ENCODE measurements at regions not wholly inside any gene's neighbourhood (a gene's known extent, or its start where the extent isn't known, plus 50 kb on each side); places are given as distances from the start of the nearest gene placed in this dataset.

- no peak for TF ChIP-seq CHD1 (IDR thresholded peaks at IDR 0.05; ENCODE audit: low read depth, low read length)
Observed at GRCh38 chr4:7137326-7138200, 54.8 kb upstream of the SORCS2 start (continued).

GRCh38 chr4:7136351-7136750 is 56.0 kb upstream of the SORCS2 start:
- H3K4me1 ChIP-seq (ENCODE audit: control insufficient read depth, insufficient read depth, low read length): peaks cover 8% of the 10 kb centered on the region; the same call in 1 of the 2 replicates
- no peak overlapping the region for H2BK5ac ChIP-seq (ENCODE audit: low read depth, low read length, poor library complexity, severe bottlenecking)
- H2AK9ac ChIP-seq (replicated peaks; ENCODE audit: low read depth, low read length, poor library complexity): no peak overlapping the region
- no TSS peak for BruUV-seq (replicated peaks)
- H4K20me1 ChIP-seq (ENCODE audit: insufficient read depth, low read length): peaks cover 3% of the 10 kb centered on the region
- no peak overlapping the region for H3K14ac ChIP-seq (replicated peaks; ENCODE audit: low read depth, low read length)
- POLR2A ChIA-PET (ENCODE audit: unreplicated experiment): no interaction called here
- TF ChIP-seq MXI1 (IDR thresholded peaks at IDR 0.05; ENCODE audit: borderline replicate concordance, low read depth, low read length): no peak
- no peak for TF ChIP-seq MAZ (IDR thresholded peaks at IDR 0.05; ENCODE audit: borderline replicate concordance, low read depth, low read length)
- TF ChIP-seq SMC3 (IDR thresholded peaks at IDR 0.05; ENCODE audit: low read depth, low read length): no peak
- TF ChIP-seq CTCF (conservative IDR thresholded peaks at IDR 0.05; ENCODE audit: low read depth, low read length): no peak
- TF ChIP-seq FOS (IDR thresholded peaks at IDR 0.05; ENCODE audit: low read depth, low read length): no peak
- TF ChIP-seq MAFK (IDR thresholded peaks at IDR 0.05; ENCODE audit: low read depth, low read length): no peak
- no peak for TF ChIP-seq RCOR1 (IDR thresholded peaks at IDR 0.05; ENCODE audit: insufficient replicate concordance, low read length)
- no peak for TF ChIP-seq RFX5 (IDR thresholded peaks at IDR 0.05; ENCODE audit: low read depth, low read length)
- peaks cover 14% of the 10 kb centered on the region; the same call in 1 of the 2 replicates for H3K27me3 ChIP-seq (ENCODE audit: control insufficient read depth, insufficient read depth, low read length)
- no peak overlapping the region for H3K23ac ChIP-seq (ENCODE audit: low read depth, low read length)
- H3K9me1 ChIP-seq (ENCODE audit: insufficient read depth, low read length): peaks cover 9% of the 10 kb centered on the region
- no peak overlapping the region for H2BK20ac ChIP-seq (ENCODE audit: low read depth, low read length)
- dilution Hi-C loops (cut with HindIII; ENCODE audit: low sequenced_read_pairs, unreplicated experiment): no loop called here
- no peak overlapping the region for H4K8ac ChIP-seq (ENCODE audit: low read depth in 2 of 2, low read length in 2 of 2)
- no peak for DNase-seq
- H2AFZ ChIP-seq (replicated peaks; ENCODE audit: low read length, poor library complexity): no peak overlapping the region
- no peak overlapping the region for H4K5ac ChIP-seq (ENCODE audit: low read depth, low read length)
- no peak overlapping the region for H3K56ac ChIP-seq (ENCODE audit: extremely low read depth, insufficient read depth, low read length)
- H3K9ac ChIP-seq (ENCODE audit: low read depth, low read length): no peak overlapping the region
- no peak overlapping the region for H2BK120ac ChIP-seq (ENCODE audit: low read depth, low read length)
- WGBS, 2 experiments (ENCODE audit: extremely low coverage in 2 of 2, insufficient read length in 1 of 2): 60% methylated on average over 1 of the region's 9 CpGs; no CpG with 5 or more reads in 1 of the 2 experiments
- ATAC-seq (ENCODE audit: low read depth): no peak
- H3K4me2 ChIP-seq (ENCODE audit: low read depth, low read length): no peak overlapping the region
- in situ Hi-C loops (cut with MboI; ENCODE audit: low sequenced_read_pairs): no loop called here
- H3K9me3 ChIP-seq (ENCODE audit: control insufficient read depth, insufficient read depth, low read length): peaks cover 6% of the 10 kb centered on the region; the same call in 1 of the 2 replicates
- H3K4ac ChIP-seq (ENCODE audit: low read depth, low read length): no peak overlapping the region
- H2AK5ac ChIP-seq (ENCODE audit: low read depth, low read length): no peak overlapping the region
- H3K79me1 ChIP-seq (ENCODE audit: low read depth in 1 of 2, low read length in 2 of 2): no peaks in the 10 kb centered on the region
- no peaks in the 10 kb centered on the region for H3K36me3 ChIP-seq (ENCODE audit: control insufficient read depth, insufficient read depth, low read length)
- H3K18ac ChIP-seq (ENCODE audit: low read depth, low read length): no peak overlapping the region
- intact Hi-C loops (cut with micrococcal nuclease): no loop called here
- H3K27ac ChIP-seq (ENCODE audit: insufficient read depth, low read length): no peak overlapping the region
- CTCF ChIA-PET: no interaction called here
- no peak overlapping the region for H3K4me3 ChIP-seq (ENCODE audit: insufficient read depth, low read depth, low read length)
- no peak overlapping the region for H4K91ac ChIP-seq (ENCODE audit: insufficient read depth, low read depth, low read length)
- H2BK15ac ChIP-seq (ENCODE audit: low read depth, low read length): no peak overlapping the region

Measured in IMR-90 (cell line).